ENCODE measurements at regions not wholly inside any gene's neighbourhood (a gene's known extent, or its start where the extent isn't known, plus 50 kb on each side); places are given as distances from the start of the nearest gene placed in this dataset.

DNA sequence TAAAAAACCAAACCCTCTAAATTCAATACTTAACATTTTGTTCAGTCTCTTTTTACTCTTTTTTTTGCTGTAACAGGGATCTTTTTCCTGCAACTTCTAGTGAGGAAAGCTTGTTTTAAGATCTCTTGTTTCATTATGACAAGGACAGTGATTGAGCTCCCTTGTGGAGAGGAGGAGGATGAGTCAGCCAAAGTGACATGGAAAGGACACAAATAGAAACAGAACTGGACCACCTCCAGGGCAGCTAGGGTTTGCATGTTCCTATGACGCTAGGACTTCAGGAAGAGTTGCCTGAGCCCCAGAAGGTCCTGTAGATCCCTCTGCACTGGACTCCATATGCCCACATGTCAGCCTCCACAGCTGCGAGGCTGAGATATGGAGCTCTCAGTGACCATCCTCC is 212.6 kb upstream of the FAM78B start:
- no peak overlapping the region for H2BK20ac ChIP-seq (ENCODE audit: low read length)
- H2AFZ ChIP-seq (ENCODE audit: low read length), result 0 out of 2 replicates have a peak overlapping the region, but pooled peaks have one; percentile 72
- no peaks in the 10 kb centered on the region for H3K79me1 ChIP-seq (ENCODE audit: low read depth, low read length)
- no peak for FAIRE-seq
- CTCF ChIA-PET (ENCODE audit: partially characterized antibody), result interaction anchor here (0.7 to 1.0 kb wide), 2 partner anchors 212 to 1011 kb away, joined by 3 read pairs; no protein-coding TSS in a partner anchor
- H3K27me3 ChIP-seq (replicated peaks in 1 of 4; ENCODE audit: control insufficient read depth in 3 of 4, extremely low read depth in 1 of 4, insufficient read depth in 3 of 4, low read length in 3 of 4), result peaks cover 0 to 8% (median 2%) of the 10 kb centered on the region in 4 experiments; a peak in 4 of 7 replicates
- H2AK5ac ChIP-seq (ENCODE audit: low read depth, low read length), result no peak overlapping the region
- no peaks in the 10 kb centered on the region for H3K79me2 ChIP-seq (ENCODE audit: control insufficient read depth in 1 of 2, insufficient read depth in 2 of 2, low read length in 2 of 2)
- H4K91ac ChIP-seq (replicated peaks; ENCODE audit: insufficient read length, low read length), result no peak overlapping the region
- 84% methylated on average over 2 of the region's 2 CpGs; no CpG with 5 or more reads in 1 of the 2 experiments for WGBS, 2 experiments (ENCODE audit: extremely low coverage in 1 of 2, insufficient coverage in 1 of 2, insufficient read length in 1 of 2, insufficient replicate concordance in 2 of 2, low coverage in 1 of 2, low lambda C conversion rate in 2 of 2, missing lambda C conversion rate in 1 of 2)
- no peak overlapping the region for H4K5ac ChIP-seq (ENCODE audit: insufficient read length, low read depth, low read length)
- TF ChIP-seq SAP30 (IDR thresholded peaks at IDR 0.05; ENCODE audit: insufficient read depth, insufficient replicate concordance, low read length), result no peak
- no peak for TF ChIP-seq JUND (IDR thresholded peaks at IDR 0.05; ENCODE audit: low read length)
- no peak for TF ChIP-seq HDAC2 (IDR thresholded peaks at IDR 0.05; ENCODE audit: borderline replicate concordance in 1 of 2, low read depth in 2 of 2, low read length in 2 of 2)
- TF ChIP-seq ASH2L (IDR thresholded peaks at IDR 0.05; ENCODE audit: low read length), result no peak
- H3K4me2 ChIP-seq (ENCODE audit: insufficient read depth in 1 of 2, low read depth in 2 of 2, low read length in 2 of 2), result no peak overlapping the region
- H2BK12ac ChIP-seq (ENCODE audit: low read depth, low read length), result no peak overlapping the region
- H3K23me2 ChIP-seq (ENCODE audit: low read depth, low read length), result no peaks in the 10 kb centered on the region
- no peaks in the 10 kb centered on the region for H4K20me1 ChIP-seq (replicated peaks in 1 of 2; ENCODE audit: control insufficient read depth in 1 of 2, insufficient read depth in 2 of 2, low read length in 2 of 2)
- H3K27ac ChIP-seq (ENCODE audit: low read depth, low read length), result no peak overlapping the region
- peaks cover 2 to 12% (median 5%) of the 10 kb centered on the region in 4 experiments; a peak in 4 of 7 replicates for H3K4me1 ChIP-seq (replicated peaks in 1 of 4; ENCODE audit: control insufficient read depth in 3 of 4, insufficient read depth in 4 of 4, low read length in 3 of 4)
- H3K23ac ChIP-seq (ENCODE audit: insufficient read length), result no peak overlapping the region
- H4K8ac ChIP-seq (ENCODE audit: extremely low read depth, insufficient read depth, low read length), result no peak overlapping the region
- H3K14ac ChIP-seq (ENCODE audit: insufficient read length), result no peak overlapping the region
- no peak overlapping the region for H3K4ac ChIP-seq (replicated peaks; ENCODE audit: insufficient read length, low read depth, low read length)
- POLR2A ChIA-PET (ENCODE audit: partially characterized antibody), result no interaction called here
- H3K18ac ChIP-seq (ENCODE audit: extremely low read depth, low read length), result no peak overlapping the region; the same call in 1 of the 2 replicates
- no peak overlapping the region for H2BK5ac ChIP-seq (ENCODE audit: low read depth, low read length)
- DNase-seq (ENCODE audit: low read depth in 1 of 2, low spot score in 2 of 2), result no peak
- H3K36me3 ChIP-seq (ENCODE audit: control insufficient read depth in 2 of 4, insufficient read depth in 4 of 4, low read length in 3 of 4), result no peaks in the 10 kb centered on the region
- no peak overlapping the region for H3K9ac ChIP-seq (replicated peaks in 1 of 4; ENCODE audit: extremely low read depth in 1 of 4, low read depth in 3 of 4, low read length in 3 of 4)
- no peak overlapping the region for H2BK120ac ChIP-seq (replicated peaks; ENCODE audit: low read depth, low read length)
- no peaks in the 10 kb centered on the region for H3K9me3 ChIP-seq (ENCODE audit: insufficient read depth in 2 of 2, low read depth in 1 of 2, low read length in 1 of 2)
- no peak overlapping the region for H3K56ac ChIP-seq (replicated peaks; ENCODE audit: insufficient read length, low read depth, low read length)
- no peak overlapping the region for H3K4me3 ChIP-seq (ENCODE audit: extremely low read depth in 1 of 4, insufficient read depth in 2 of 4, low read depth in 3 of 4, low read length in 4 of 4)
- H2BK15ac ChIP-seq (ENCODE audit: low read length), result no peak overlapping the region

Measured in H1 (cell line).